Hepatocyte (in vitro differentiated cells): ENCODE measurements at regions not wholly inside any gene's neighbourhood (a gene's known extent, or its start where the extent isn't known, plus 50 kb on each side); places are given as distances from the start of the nearest gene placed in this dataset.

ENCODE experiments used
- DNase-seq: peaks from one replicate; pipeline ENCODE4 v3.0.0-alpha.2; 2016; ENCODE audit warnings: low spot score
- H2AFZ ChIP-seq: fragments of 200-600 bp; sonication (generic); 2 replicates; pipeline ENCODE4 v1.6.0; 2016; ENCODE audit warnings: antibody characterized with exemption, mild to moderate bottlenecking
- H3K27ac ChIP-seq: fragments of 200-600 bp; sonication (generic); 2 replicates; pipeline ENCODE4 v1.5.1; 2016; ENCODE audit warnings: mild to moderate bottlenecking
- H3K27me3 ChIP-seq: fragments of 200-600 bp; sonication (generic); 2 replicates; pipeline ENCODE4 v1.6.1; 2016
- H3K36me3 ChIP-seq: fragments of 200-600 bp; sonication (generic); replicated peaks from 2 replicates; pipeline ENCODE4 v1.5.1; 2016; ENCODE audit warnings: low read depth; ENCODE audit not compliant: insufficient read depth
- H3K4me1 ChIP-seq: fragments of 200-600 bp; sonication (generic); 2 replicates; pipeline ENCODE4 v1.5.1; 2016; ENCODE audit warnings: mild to moderate bottlenecking, moderate library complexity; ENCODE audit not compliant: insufficient read depth
- H3K4me2 ChIP-seq: fragments of 200-600 bp; sonication (generic); 2 replicates; pipeline ENCODE4 v1.6.0; 2016
- H3K4me3 ChIP-seq: fragments of 200-600 bp; sonication (generic); 2 replicates; pipeline ENCODE4 v1.5.1; 2016; ENCODE audit warnings: mild to moderate bottlenecking
- H3K79me2 ChIP-seq: fragments of 200-600 bp; sonication (generic); 2 replicates; pipeline ENCODE4 v1.6.0; 2017; ENCODE audit warnings: mild to moderate bottlenecking
- H3K9me2 ChIP-seq: fragments of 200-600 bp; sonication (generic); replicated peaks from 2 replicates; pipeline ENCODE4 v1.6.0; 2017; ENCODE audit warnings: mild to moderate bottlenecking; ENCODE audit not compliant: insufficient read depth
- H3K9me3 ChIP-seq: fragments of 200-600 bp; sonication (generic); 2 replicates; pipeline ENCODE4 v1.5.1; 2016; ENCODE audit warnings: low read depth, mild to moderate bottlenecking
- H4K20me1 ChIP-seq: fragments of 200-600 bp; sonication (generic); 2 replicates; pipeline ENCODE4 v1.6.0; 2016; ENCODE audit warnings: mild to moderate bottlenecking; ENCODE audit not compliant: insufficient read depth, poor library complexity, severe bottlenecking
- CTCF ChIP-seq: fragments of 200-600 bp; sonication (generic); IDR thresholded peaks from 2 replicates; pipeline ENCODE4 v1.5.1; 2016; ENCODE audit warnings: antibody characterized with exemption, mild to moderate bottlenecking; ENCODE audit not compliant: poor library complexity
- EZH2 ChIP-seq: fragments of 200-600 bp; sonication (generic); IDR thresholded peaks from 2 replicates; pipeline ENCODE4 v1.6.1; 2016; ENCODE audit warnings: antibody characterized with exemption, mild to moderate bottlenecking, borderline replicate concordance
- EZH2phosphoT487 ChIP-seq: fragments of 200-600 bp; sonication (generic); IDR thresholded peaks from one replicate; pipeline ENCODE4 v1.6.1; 2018; ENCODE audit warnings: antibody characterized with exemption, mild to moderate bottlenecking, low read depth, moderate library complexity; ENCODE audit not compliant: unreplicated experiment, severe bottlenecking
- WGBS: methylation state at CpG from one replicate; pipeline ENCODE4 v1.1.6; 2016; ENCODE audit warnings: low lambda C conversion rate; ENCODE audit errors: missing lambda C conversion rate; 5-methylcytosine and 5-hydroxymethylcytosine counted together

GRCh38 chr11:42625757-42626665 is 685.8 kb upstream of the API5 start:
- TF ChIP-seq EZH2phosphoT487 (no peak), EZH2 (no peak), CTCF (no peak)
- no peaks in the 10 kb centered on the region for H3K36me3 ChIP-seq
- no peaks in the 10 kb centered on the region for H4K20me1 ChIP-seq
- no peak overlapping the region for H2AFZ ChIP-seq
- no peaks in the 10 kb centered on the region for H3K79me2 ChIP-seq
- H3K4me1 ChIP-seq = no peaks in the 10 kb centered on the region
- H3K4me3 ChIP-seq = no peak overlapping the region
- DNase-seq = peak; percentile 19
- 50% methylated on average over 9 of the region's 9 CpGs for WGBS
- H3K27me3 ChIP-seq = no peaks in the 10 kb centered on the region
- peak overlapping the region; percentile 18 for H3K27ac ChIP-seq
- peak overlapping the region; percentile 27 for H3K4me2 ChIP-seq
- H3K9me3 ChIP-seq = no peaks in the 10 kb centered on the region
- H3K9me2 ChIP-seq = no peaks in the 10 kb centered on the region

- H3K4me2 ChIP-seq = no peak overlapping the region
- H3K79me2 ChIP-seq = no peaks in the 10 kb centered on the region
Measured at GRCh38 chr11:42631220-42631843, 680.5 kb upstream of the API5 start.

GRCh38 chr11:42646959-42647358 is 664.8 kb upstream of the API5 start:
- Histone ChIP-seq H3K4me2 (no peak overlapping the region), H3K4me1 (no peaks in the 10 kb centered on the region), H3K9me3 (no peaks in the 10 kb centered on the region), H3K79me2 (no peaks in the 10 kb centered on the region), H3K27ac (no peak overlapping the region), H3K9me2 (no peaks in the 10 kb centered on the region), H2AFZ (no peak overlapping the region), H3K4me3 (no peak overlapping the region), H3K36me3 (no peaks in the 10 kb centered on the region), H3K27me3 (no peaks in the 10 kb centered on the region), H4K20me1 (no peaks in the 10 kb centered on the region)
- WGBS = 74% methylated on average over 1 of the region's 1 CpG
- DNase-seq = no peak
- TF ChIP-seq EZH2phosphoT487 = no peak
- no peak for TF ChIP-seq CTCF
- TF ChIP-seq EZH2 = no peak

More at GRCh38 chr11:42631220-42631843, 680.5 kb upstream of the API5 start:
- Histone ChIP-seq H3K9me3 (no peaks in the 10 kb centered on the region), H3K27me3 (no peaks in the 10 kb centered on the region), H2AFZ (no peak overlapping the region), H3K9me2 (no peaks in the 10 kb centered on the region), H3K36me3 (no peaks in the 10 kb centered on the region), H3K27ac (no peak overlapping the region), H3K4me1 (no peaks in the 10 kb centered on the region), H3K4me3 (no peak overlapping the region), H4K20me1 (no peaks in the 10 kb centered on the region)
- TF ChIP-seq CTCF (peak; percentile 59), EZH2 (no peak)
- peak; percentile 56 for DNase-seq
- 56% methylated on average over 2 of the region's 2 CpGs for WGBS
